HepG2 (cell line): ENCODE measurements at regions not wholly inside any gene's neighbourhood (a gene's known extent, or its start where the extent isn't known, plus 50 kb on each side); places are given as distances from the start of the nearest gene placed in this dataset.

ENCODE experiments used
- ATAC-seq: fragments of 200-7000 bp; cut with Tn5 transposase; 3 replicates; pipeline ENCODE4 v1.9.1; 2020; ENCODE audit warnings: mild to moderate bottlenecking, moderate library complexity
- BruUV-seq: library from RNA; stranded (reverse); fragments of 400-500 nt; replicated peaks from 2 replicates; lab custom pipeline; 2021; lab: Mats Ljungman, UMichigan
- CTCF ChIA-PET: fragments of 300-600 bp; formaldehyde crosslinking; extraction: SDS; loops from one replicate; lab custom pipeline; 2021; ENCODE audit warnings: low total read pairs, inconsistent platforms, low intra/inter-chr PET ratio; lab: Yijun Ruan, JAX
- POLR2A ChIA-PET: fragments of 350-600 bp; sonication (Branson Sonifier 250); formaldehyde crosslinking; loops from one replicate; lab custom pipeline; 2020; ENCODE audit warnings: antibody characterized with exemption, inconsistent platforms; lab: Yijun Ruan, JAX
- DNase-seq: peaks from one replicate; pipeline ENCODE4 v3.0.0-alpha.2; 2015; ENCODE audit warnings: low spot score
- FAIRE-seq: peaks from 3 replicates; lab custom pipeline; 2011; peaks lifted over from hg19 to GRCh38; lab: Jason Lieb, UNC
- H2AFZ ChIP-seq: one replicate; pipeline ENCODE4 v1.6.1; 2011; ENCODE audit warnings: low read length, inconsistent platforms
- H3K27ac ChIP-seq: fragments of 300-600 bp; 3 replicates; pipeline ENCODE4 v1.8.0; 2011; ENCODE audit warnings: mixed run types, mild to moderate bottlenecking, mixed read lengths, low read length, inconsistent platforms; ENCODE audit not compliant: insufficient read depth; ENCODE audit errors: extremely low read length
- H3K27me3 ChIP-seq, 2 experiments: fragments of 200-600 bp in 1 of 2; 2 replicates in 1 of 2; 3 replicates in 1 of 2; pipeline versions ENCODE4 v1.6.0 to v1.8.0; 2011; ENCODE audit warnings: low read length in 2 of 2, mild to moderate bottlenecking in 2 of 2, moderate library complexity in 2 of 2, inconsistent platforms in 1 of 2; ENCODE audit not compliant: insufficient read depth in 2 of 2, control insufficient read depth in 1 of 2
- H3K36me3 ChIP-seq, 2 experiments: fragments of 200-600 bp in 1 of 2; replicated peaks in 1 of 2; 2 replicates in 1 of 2; 3 replicates in 1 of 2; pipeline versions ENCODE4 v1.5.1 to v1.8.0; 2011; ENCODE audit warnings: low read length in 2 of 2, inconsistent platforms in 1 of 2; ENCODE audit not compliant: insufficient read depth in 2 of 2, control insufficient read depth in 1 of 2
- H3K4me1 ChIP-seq: 2 replicates; pipeline ENCODE4 v1.5.1; 2012; ENCODE audit warnings: low read length, inconsistent platforms; ENCODE audit not compliant: insufficient read depth
- H3K4me2 ChIP-seq: 2 replicates; pipeline ENCODE4 v1.6.0; 2011; ENCODE audit warnings: low read depth, low read length, inconsistent platforms
- H3K4me3 ChIP-seq, 3 experiments: fragments of 200-600 bp in 1 of 3; sonication (generic), shearing (Covaris generic) in 1 of 3; replicated peaks in 1 of 3; 2 replicates each; pipeline ENCODE4 v1.5.1; 2011 to 2016; ENCODE audit warnings: low read length in 3 of 3, inconsistent platforms in 2 of 3, low read depth in 2 of 3, mild to moderate bottlenecking in 2 of 3, control low read depth in 1 of 3, mixed read lengths in 1 of 3; ENCODE audit not compliant: insufficient read depth in 1 of 3
- H3K79me2 ChIP-seq: one replicate; pipeline ENCODE4 v1.6.1; 2011; ENCODE audit warnings: low read length, inconsistent platforms; ENCODE audit not compliant: insufficient read depth
- H3K9ac ChIP-seq: 2 replicates; pipeline ENCODE4 v1.6.0; 2011; ENCODE audit warnings: mild to moderate bottlenecking, low read depth, low read length, inconsistent platforms; ENCODE audit not compliant: insufficient read depth
- H3K9me3 ChIP-seq: 2 replicates; pipeline ENCODE4 v1.5.1; 2012; ENCODE audit warnings: mild to moderate bottlenecking, low read length
- H4K20me1 ChIP-seq: 2 replicates; pipeline ENCODE4 v1.6.0; 2011; ENCODE audit warnings: inconsistent platforms, mild to moderate bottlenecking, low read length, moderate library complexity; ENCODE audit not compliant: insufficient read depth
- CTCF ChIP-seq: sonication (generic); formaldehyde crosslinking; IDR thresholded peaks from 2 replicates; pipeline ENCODE4 v1.5.0; 2020; ENCODE audit warnings: mild to moderate bottlenecking, missing genetic modification reagents, moderate library complexity
- HMG20B ChIP-seq: conservative IDR thresholded peaks from 2 replicates; pipeline ENCODE4 v1.6.1; 2016; ENCODE audit warnings: missing genetic modification reagents, missing compliant biosample characterization
- KDM4B ChIP-seq: sonication (generic); formaldehyde crosslinking; IDR thresholded peaks from 2 replicates; pipeline ENCODE4 v1.4.0; 2020; ENCODE audit warnings: missing genetic modification reagents
- NFE2L2 ChIP-seq: fragments of 150-350 bp; IDR thresholded peaks from 2 replicates; pipeline ENCODE4 v1.6.1; 2014; ENCODE audit warnings: low read length
- PHF5A ChIP-seq: IDR thresholded peaks from one replicate; pipeline ENCODE4 v1.6.1; 2018; ENCODE audit warnings: low read depth, missing genetic modification reagents; ENCODE audit not compliant: unreplicated experiment
- SAFB2 ChIP-seq: sonication (generic); formaldehyde crosslinking; IDR thresholded peaks from 2 replicates; pipeline ENCODE4 v1.5.1; 2020; ENCODE audit warnings: missing genetic modification reagents, low read depth, mild to moderate bottlenecking, borderline replicate concordance
- SRF ChIP-seq: IDR thresholded peaks from 2 replicates; pipeline ENCODE4 v1.6.1; 2011; ENCODE audit warnings: mild to moderate bottlenecking, low read depth, low read length, moderate library complexity
- STAG1 ChIP-seq: sonication (generic); formaldehyde crosslinking; IDR thresholded peaks from 2 replicates; pipeline ENCODE4 v1.4.0; 2020; ENCODE audit warnings: missing genetic modification reagents
- XRCC5 ChIP-seq: fragments of 200-400 bp; formaldehyde crosslinking; optimal IDR thresholded peaks from 2 replicates; pipeline ENCODE3; 2017; ENCODE audit warnings: mild to moderate bottlenecking, low read length
- ZNF17 ChIP-seq: sonication (generic); formaldehyde crosslinking; IDR thresholded peaks from 2 replicates; pipeline ENCODE4 v1.5.0; 2020; ENCODE audit warnings: mild to moderate bottlenecking, missing genetic modification reagents
- ZNF329 ChIP-seq: sonication (generic); formaldehyde crosslinking; IDR thresholded peaks from 2 replicates; pipeline ENCODE4 v1.9.0; 2021; ENCODE audit warnings: low read depth, mild to moderate bottlenecking, missing genetic modification reagents
- ZNF44 ChIP-seq: sonication (generic); formaldehyde crosslinking; IDR thresholded peaks from 2 replicates; pipeline ENCODE4 v1.5.1; 2020; ENCODE audit warnings: mild to moderate bottlenecking, missing genetic modification reagents
- ZNF547 ChIP-seq: sonication (generic); formaldehyde crosslinking; IDR thresholded peaks from 2 replicates; pipeline ENCODE4 v1.5.1; 2020; ENCODE audit warnings: mild to moderate bottlenecking, missing genetic modification reagents
- ZNF550 ChIP-seq: sonication (generic); formaldehyde crosslinking; IDR thresholded peaks from 2 replicates; pipeline ENCODE4 v1.4.0; 2020; ENCODE audit warnings: mild to moderate bottlenecking, missing genetic modification reagents, borderline replicate concordance
- ZNF567 ChIP-seq: sonication (generic); formaldehyde crosslinking; IDR thresholded peaks from 2 replicates; pipeline ENCODE4 v1.8.1; 2023; ENCODE audit warnings: mild to moderate bottlenecking, missing genetic modification reagents, borderline replicate concordance
- ZNF678 ChIP-seq: sonication (generic); formaldehyde crosslinking; IDR thresholded peaks from 2 replicates; pipeline ENCODE4 v1.4.0; 2020; ENCODE audit warnings: mild to moderate bottlenecking, missing genetic modification reagents
- ZNF777 ChIP-seq: sonication (generic); formaldehyde crosslinking; IDR thresholded peaks from 2 replicates; pipeline ENCODE4 v1.4.0; 2020; ENCODE audit warnings: missing genetic modification reagents
- WGBS: methylation state at CpG from one replicate; pipeline ENCODE4 v1.1.6; 2017; ENCODE audit warnings: low lambda C conversion rate; 5-methylcytosine and 5-hydroxymethylcytosine counted together
- in situ Hi-C: cut with HindIII; loops from 2 replicates; pipeline ENCODE4 v1.10.0; 2017; ENCODE audit warnings: low pct_unique_long_range_greater_than_20kb; ENCODE audit not compliant: extremely low pct_ligation_motif_present
- intact Hi-C: fragments of 100-400 bp; cut with micrococcal nuclease; formaldehyde crosslinking; loops from one replicate; pipeline ENCODE4 v1.10.0; 2022; ENCODE audit not compliant: unreplicated experiment

DNA sequence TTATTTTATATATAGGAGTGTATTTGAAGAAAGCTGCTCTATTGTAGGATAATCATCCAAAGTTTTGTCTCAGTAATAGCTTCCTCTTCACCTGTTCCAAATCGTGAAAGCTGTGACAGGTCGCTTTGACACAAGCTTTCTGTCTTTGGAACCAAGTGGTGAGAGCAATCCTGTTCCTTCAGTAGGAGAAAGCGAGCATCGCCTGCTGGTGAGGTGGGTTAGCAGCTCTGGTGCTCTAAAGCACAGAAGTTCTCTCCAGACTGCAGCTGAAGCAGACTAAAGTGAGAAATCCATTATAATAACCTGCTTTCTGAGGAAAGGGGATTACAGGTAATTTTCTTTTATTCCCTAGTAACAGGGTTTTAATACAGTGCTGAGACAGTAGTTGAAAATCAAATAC, 803.8 kb downstream of the ADGRL2 start:
- Histone ChIP-seq H3K9ac (no peak overlapping the region), H3K4me3 (no peak overlapping the region), H3K9me3 (peaks cover 67% of the 10 kb centered on the region), H3K79me2 (no peaks in the 10 kb centered on the region), H3K4me1 (no peaks in the 10 kb centered on the region), H3K36me3 (no peaks in the 10 kb centered on the region), H4K20me1 (no peaks in the 10 kb centered on the region), H3K27me3 (no peaks in the 10 kb centered on the region), H3K4me2 (no peak overlapping the region), H2AFZ (no peak overlapping the region), H3K27ac (no peak overlapping the region)
- in situ Hi-C loops: no loop called here
- WGBS: 2% methylated on average over 4 of the region's 4 CpGs
- FAIRE-seq (no peak), ATAC-seq (peak; percentile 48; the same call in 2 of the 3 replicates), DNase-seq (no peak)
- CTCF ChIA-PET: no interaction called here
- no TSS peak for BruUV-seq
- intact Hi-C loops: no loop called here
- POLR2A ChIA-PET: no interaction called here
- no peak for TF ChIP-seq ZNF567 (CRISPR knock-in tag)
- TF ChIP-seq NFE2L2: no peak
- TF ChIP-seq ZNF547: no peak
- TF ChIP-seq ZNF777 (CRISPR knock-in tag): no peak
- TF ChIP-seq ZNF678 (CRISPR knock-in tag): no peak
- no peak for TF ChIP-seq XRCC5
- TF ChIP-seq SRF: no peak
- TF ChIP-seq CTCF (CRISPR knock-in tag): peak; percentile 26; the same call in 1 of the 2 replicates
- no peak for TF ChIP-seq ZNF17
- TF ChIP-seq STAG1 (CRISPR knock-in tag): peak; percentile 23; the same call in 1 of the 2 replicates
- no peak for TF ChIP-seq ZNF44
- no peak for TF ChIP-seq PHF5A (CRISPR knock-in tag)
- TF ChIP-seq KDM4B: no peak
- no peak for TF ChIP-seq ZNF550 (CRISPR knock-in tag)
- no peak for TF ChIP-seq HMG20B
- no peak for TF ChIP-seq ZNF329
- no peak for TF ChIP-seq SAFB2 (CRISPR knock-in tag)
